Thyroid gland (tissue), 4 donors: ENCODE measurements at regions not wholly inside any gene's neighbourhood (a gene's known extent, or its start where the extent isn't known, plus 50 kb on each side); places are given as distances from the start of the nearest gene placed in this dataset.

Source experiments
- CTCF ChIP-seq, 6 experiments: fragments of 200-600 bp in 3 of 6; fragments of 450-650 bp in 3 of 6; sonication (generic) in 3 of 6; IDR thresholded peaks; one replicate each; pipeline ENCODE4 v1.5.1; 2016 to 2019; ENCODE audit warnings: antibody characterized with exemption in 6 of 6, mild to moderate bottlenecking in 2 of 6, inconsistent platforms in 1 of 6, moderate library complexity in 1 of 6
- POLR2A ChIP-seq, 2 donors: fragments of 450-650 bp; IDR thresholded peaks; one replicate each; pipeline ENCODE4 v1.6.1; 2017; ENCODE audit warnings: antibody characterized with exemption in 2 of 2, mild to moderate bottlenecking in 2 of 2, moderate library complexity in 1 of 2

DNA sequence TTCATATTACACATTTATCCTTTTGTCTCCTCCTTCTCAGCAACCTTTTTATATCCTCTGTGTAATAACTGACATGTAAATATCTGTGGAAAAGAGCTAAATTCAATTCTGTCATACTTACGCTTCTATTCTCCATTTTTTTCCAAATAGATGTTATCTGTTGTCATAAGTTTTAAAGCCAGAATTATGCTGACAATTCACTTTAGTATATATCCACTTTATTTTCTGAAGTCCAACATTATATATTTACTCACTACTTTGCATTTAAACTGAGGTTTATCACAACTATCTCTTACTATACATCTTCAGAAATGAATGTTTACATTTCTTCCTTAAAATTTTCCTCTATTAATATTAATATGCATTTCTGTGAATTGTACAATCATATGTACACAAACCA is 247.9 kb upstream of the PCDH10 start:
- TF ChIP-seq POLR2A (IDR thresholded peaks at IDR 0.05), result no peak
- no peak for TF ChIP-seq CTCF (IDR thresholded peaks at IDR 0.05)
